IMR-90 (cell line): ENCODE measurements at regions not wholly inside any gene's neighbourhood (a gene's known extent, or its start where the extent isn't known, plus 50 kb on each side); places are given as distances from the start of the nearest gene placed in this dataset.

Source experiments
- ELK1 ChIP-seq: fragments of 150-350 bp; IDR thresholded peaks from 2 replicates; pipeline ENCODE4 v1.6.1; 2016; ENCODE audit warnings: low read depth, mild to moderate bottlenecking, low read length, moderate library complexity, borderline replicate concordance
- POLR2A ChIP-seq: IDR thresholded peaks from 2 replicates; pipeline ENCODE4 v1.6.1; 2012; ENCODE audit warnings: mild to moderate bottlenecking, low read depth, low read length
- RAD21 ChIP-seq: IDR thresholded peaks from 2 replicates; pipeline ENCODE4 v1.6.1; 2012; ENCODE audit warnings: low read length, improper control_type of control experiment
- TF ChIP-seq, protein P1 (sequence below): conservative IDR thresholded peaks from 2 replicates; pipeline ENCODE4 v1.5.1; 2012; ENCODE audit warnings: mild to moderate bottlenecking, low read depth, low read length, improper control_type of control experiment

- TF ChIP-seq, protein P1, sequence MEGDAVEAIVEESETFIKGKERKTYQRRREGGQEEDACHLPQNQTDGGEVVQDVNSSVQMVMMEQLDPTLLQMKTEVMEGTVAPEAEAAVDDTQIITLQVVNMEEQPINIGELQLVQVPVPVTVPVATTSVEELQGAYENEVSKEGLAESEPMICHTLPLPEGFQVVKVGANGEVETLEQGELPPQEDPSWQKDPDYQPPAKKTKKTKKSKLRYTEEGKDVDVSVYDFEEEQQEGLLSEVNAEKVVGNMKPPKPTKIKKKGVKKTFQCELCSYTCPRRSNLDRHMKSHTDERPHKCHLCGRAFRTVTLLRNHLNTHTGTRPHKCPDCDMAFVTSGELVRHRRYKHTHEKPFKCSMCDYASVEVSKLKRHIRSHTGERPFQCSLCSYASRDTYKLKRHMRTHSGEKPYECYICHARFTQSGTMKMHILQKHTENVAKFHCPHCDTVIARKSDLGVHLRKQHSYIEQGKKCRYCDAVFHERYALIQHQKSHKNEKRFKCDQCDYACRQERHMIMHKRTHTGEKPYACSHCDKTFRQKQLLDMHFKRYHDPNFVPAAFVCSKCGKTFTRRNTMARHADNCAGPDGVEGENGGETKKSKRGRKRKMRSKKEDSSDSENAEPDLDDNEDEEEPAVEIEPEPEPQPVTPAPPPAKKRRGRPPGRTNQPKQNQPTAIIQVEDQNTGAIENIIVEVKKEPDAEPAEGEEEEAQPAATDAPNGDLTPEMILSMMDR, result no peak
- TF ChIP-seq POLR2A, result no peak
- no peak for TF ChIP-seq RAD21
- TF ChIP-seq ELK1, result no peak
Measured at GRCh38 chr9:102844716-102845115, 150.4 kb upstream of the CYLC2 start.
